ENCODE measurements at regions not wholly inside any gene's neighbourhood (a gene's known extent, or its start where the extent isn't known, plus 50 kb on each side); places are given as distances from the start of the nearest gene placed in this dataset.

- ATAC-seq (no peak), DNase-seq (no peak)
- no peaks in the 10 kb centered on the region for H3K36me3 ChIP-seq (ENCODE audit: low read depth)
- intact Hi-C loops (cut with DNase I, micrococcal nuclease): no loop called here
- no peaks in the 10 kb centered on the region for H3K4me1 ChIP-seq (ENCODE audit: low read depth)
- no peaks in the 10 kb centered on the region for H3K9me3 ChIP-seq
- TF ChIP-seq CTCF (IDR thresholded peaks at IDR 0.05): no peak
- no peak overlapping the region for H3K4me3 ChIP-seq
Measured at GRCh38 chr1:148296511-148296910, 144.4 kb upstream of the NBPF11 start.

GRCh38 chr1:148294116-148294807, 142.2 kb upstream of the NBPF11 start:
- H3K9me3 ChIP-seq: no peaks in the 10 kb centered on the region
- no peak overlapping the region for H3K4me3 ChIP-seq
- no peaks in the 10 kb centered on the region for H3K4me1 ChIP-seq (ENCODE audit: low read depth)
- H3K36me3 ChIP-seq (ENCODE audit: low read depth): no peaks in the 10 kb centered on the region
- intact Hi-C loops (cut with DNase I, micrococcal nuclease): no loop called here
- DNase-seq: no peak
- no peak for TF ChIP-seq CTCF (IDR thresholded peaks at IDR 0.05)
- no peak for ATAC-seq

GRCh38 chr1:148293651-148294050, 141.6 kb upstream of the NBPF11 start:
- TF ChIP-seq CTCF (IDR thresholded peaks at IDR 0.05): no peak
- no peak for DNase-seq
- H3K4me3 ChIP-seq: no peak overlapping the region
- intact Hi-C loops (cut with DNase I, micrococcal nuclease): no loop called here
- no peak for ATAC-seq
- H3K36me3 ChIP-seq (ENCODE audit: low read depth): no peaks in the 10 kb centered on the region
- H3K4me1 ChIP-seq (ENCODE audit: low read depth): no peaks in the 10 kb centered on the region
- no peaks in the 10 kb centered on the region for H3K9me3 ChIP-seq

- Histone ChIP-seq H3K9me3 (no peaks in the 10 kb centered on the region), H3K4me3 (no peak overlapping the region), H3K4me1 (ENCODE audit: low read depth) (no peaks in the 10 kb centered on the region), H3K36me3 (ENCODE audit: low read depth) (no peaks in the 10 kb centered on the region)
- no peak for TF ChIP-seq CTCF (IDR thresholded peaks at IDR 0.05)
- no peak for DNase-seq
- intact Hi-C loops (cut with DNase I, micrococcal nuclease): no loop called here
- no peak for ATAC-seq
Measured at GRCh38 chr1:148292915-148293314, 140.8 kb upstream of the NBPF11 start.

- no peak for DNase-seq
Measured at GRCh38 chr1:148290881-148291280, 138.8 kb upstream of the NBPF11 start.

More at GRCh38 chr1:148290881-148291280, 138.8 kb upstream of the NBPF11 start:
- H3K4me1 ChIP-seq (ENCODE audit: low read depth): no peaks in the 10 kb centered on the region
- H3K4me3 ChIP-seq: no peak overlapping the region
- H3K36me3 ChIP-seq (ENCODE audit: low read depth): no peaks in the 10 kb centered on the region
- no peak for ATAC-seq
- H3K9me3 ChIP-seq: no peaks in the 10 kb centered on the region
- intact Hi-C loops (cut with DNase I, micrococcal nuclease): no loop called here
- TF ChIP-seq CTCF (IDR thresholded peaks at IDR 0.05): no peak
